GM12878 (cell line): ENCODE measurements at regions not wholly inside any gene's neighbourhood (a gene's known extent, or its start where the extent isn't known, plus 50 kb on each side); places are given as distances from the start of the nearest gene placed in this dataset.

Source experiments
- ATAC-seq: fragments of 200-7000 bp; cut with Tn5 transposase; 3 replicates; pipeline ENCODE4 v1.9.1; 2020; ENCODE audit warnings: mild to moderate bottlenecking, moderate library complexity
- BruUV-seq: library from RNA; stranded (reverse); fragments of 400-500 nt; replicated peaks from 2 replicates; lab custom pipeline; 2021; lab: Mats Ljungman, UMichigan
- CTCF ChIA-PET: fragments of 300-600 bp; sonication (Branson Sonifier 250); formaldehyde crosslinking; extraction: SDS; loops from one replicate; lab custom pipeline; 2021; ENCODE audit warnings: inconsistent platforms; lab: Yijun Ruan, JAX
- POLR2A ChIA-PET: fragments of 350-600 bp; formaldehyde crosslinking; extraction: SDS; loops from one replicate; lab custom pipeline; 2021; ENCODE audit warnings: inconsistent platforms; lab: Charles Lee
- RAD21 ChIA-PET: fragments of 300-600 bp; sonication (Branson Sonifier 250); formaldehyde crosslinking; loops from one replicate; lab custom pipeline; 2023; ENCODE audit warnings: antibody characterized with exemption; ENCODE audit not compliant: unreplicated experiment; lab: Charles Lee
- SMC1A ChIA-PET: fragments of 300-600 bp; sonication (Branson Sonifier 250); formaldehyde crosslinking; loops from one replicate; lab custom pipeline; 2023; ENCODE audit not compliant: unreplicated experiment, uncharacterized antibody; lab: Charles Lee
- DNase-seq: peaks from one replicate; pipeline ENCODE4 v3.0.0-alpha.2; 2011; ENCODE audit warnings: low read depth, low spot score
- FAIRE-seq: peaks from 3 replicates; lab custom pipeline; 2011; peaks lifted over from hg19 to GRCh38; lab: Jason Lieb, UNC
- H2AFZ ChIP-seq: 2 replicates; pipeline ENCODE4 v1.6.0; 2011; ENCODE audit warnings: low read depth, low read length, control low read depth; ENCODE audit not compliant: control insufficient read depth
- H3K27ac ChIP-seq: 2 replicates; pipeline ENCODE4 v1.5.1; 2011; ENCODE audit warnings: control low read depth; ENCODE audit not compliant: control insufficient read depth, insufficient read depth
- H3K27me3 ChIP-seq, 2 experiments: replicated peaks in 1 of 2; 2 replicates each; pipeline versions ENCODE4 v1.6.0 to v1.6.1; 2011; ENCODE audit warnings: low read length in 1 of 2; ENCODE audit not compliant: control insufficient read depth in 2 of 2, insufficient read depth in 2 of 2
- H3K36me3 ChIP-seq, 2 experiments: 2 replicates each; pipeline ENCODE4 v1.5.1; 2011; ENCODE audit warnings: low read length in 1 of 2; ENCODE audit not compliant: control insufficient read depth in 2 of 2, insufficient read depth in 2 of 2
- H3K4me1 ChIP-seq: 2 replicates; pipeline ENCODE4 v1.6.1; 2011; ENCODE audit warnings: mild to moderate bottlenecking, low read length, moderate library complexity, mixed read lengths; ENCODE audit not compliant: control insufficient read depth, insufficient read depth
- H3K4me2 ChIP-seq: 2 replicates; pipeline ENCODE4 v1.6.0; 2011; ENCODE audit warnings: control low read depth; ENCODE audit not compliant: control insufficient read depth, insufficient read depth
- H3K4me3 ChIP-seq: fragments of 200-600 bp; sonication (generic); 2 replicates; pipeline ENCODE4 v1.5.1; 2016
- H3K79me2 ChIP-seq: 2 replicates; pipeline ENCODE4 v1.6.0; 2011; ENCODE audit warnings: low read length; ENCODE audit not compliant: control insufficient read depth, insufficient read depth
- H3K9ac ChIP-seq: 2 replicates; pipeline ENCODE4 v1.8.0; 2011; ENCODE audit warnings: low read length, control low read depth, mixed read lengths; ENCODE audit not compliant: control insufficient read depth, insufficient read depth
- H3K9me3 ChIP-seq: replicated peaks from 3 replicates; pipeline ENCODE4 v1.5.1; 2011; ENCODE audit warnings: mild to moderate bottlenecking, low read length; ENCODE audit not compliant: control insufficient read depth, insufficient read depth
- H4K20me1 ChIP-seq: 2 replicates; pipeline ENCODE4 v1.6.0; 2011; ENCODE audit not compliant: control insufficient read depth, insufficient read depth
- BHLHE40 ChIP-seq, 2 experiments: fragments of 450-650 bp in 1 of 2; IDR thresholded peaks; 2 replicates each; pipeline ENCODE4 v1.6.1; 2011 to 2017; ENCODE audit warnings: low read depth in 2 of 2, borderline replicate concordance in 1 of 2, improper control_type of control experiment in 1 of 2, low read length in 1 of 2, mild to moderate bottlenecking in 1 of 2
- FOXM1 ChIP-seq: IDR thresholded peaks from 2 replicates; pipeline ENCODE4 v1.6.1; 2012; ENCODE audit warnings: low read depth, mild to moderate bottlenecking, inconsistent platforms, low read length, moderate library complexity
- POLR2AphosphoS2 ChIP-seq: IDR thresholded peaks from 2 replicates; pipeline ENCODE4 v1.6.1; 2011; ENCODE audit warnings: low read depth, mild to moderate bottlenecking, low read length, improper control_type of control experiment, moderate library complexity
- POLR2AphosphoS5 ChIP-seq: IDR thresholded peaks from 2 replicates; pipeline ENCODE4 v1.6.1; 2011; ENCODE audit warnings: mild to moderate bottlenecking, low read length, inconsistent platforms
- RELB ChIP-seq: fragments of 450-650 bp; IDR thresholded peaks from 2 replicates; pipeline ENCODE4 v1.6.1; 2017; ENCODE audit warnings: low read depth, mild to moderate bottlenecking, moderate library complexity
- SMAD1 ChIP-seq: fragments of 450-650 bp; IDR thresholded peaks from 2 replicates; pipeline ENCODE4 v1.6.1; 2018; ENCODE audit warnings: mild to moderate bottlenecking, low read depth; ENCODE audit not compliant: partially characterized antibody
- STAT3 ChIP-seq: IDR thresholded peaks from 2 replicates; pipeline ENCODE4 v1.6.1; 2011; ENCODE audit warnings: low read depth, low read length, improper control_type of control experiment
- YBX1 ChIP-seq: fragments of 450-650 bp; IDR thresholded peaks from 2 replicates; pipeline ENCODE4 v1.6.1; 2016; ENCODE audit warnings: antibody characterized with exemption
- ZNF217 ChIP-seq: fragments of 450-650 bp; IDR thresholded peaks from 2 replicates; pipeline ENCODE4 v1.6.1; 2017; ENCODE audit warnings: antibody characterized with exemption, mild to moderate bottlenecking
- ZNF24 ChIP-seq: fragments of 450-650 bp; IDR thresholded peaks from 2 replicates; pipeline ENCODE4 v1.6.1; 2017; ENCODE audit warnings: antibody characterized with exemption, mild to moderate bottlenecking
- ZNF384 ChIP-seq: IDR thresholded peaks from 2 replicates; pipeline ENCODE4 v1.6.1; 2012; ENCODE audit warnings: low read depth, mild to moderate bottlenecking, low read length, improper control_type of control experiment, borderline replicate concordance
- ZSCAN29 ChIP-seq: fragments of 450-650 bp; IDR thresholded peaks from 2 replicates; pipeline ENCODE4 v1.6.1; 2017; ENCODE audit warnings: mild to moderate bottlenecking, moderate library complexity
- WGBS: methylation state at CpG from one replicate; pipeline ENCODE4 v1.1.6; 2016; ENCODE audit warnings: low lambda C conversion rate; ENCODE audit not compliant: insufficient replicate concordance, insufficient coverage; ENCODE audit errors: missing lambda C conversion rate; 5-methylcytosine and 5-hydroxymethylcytosine counted together
- in situ Hi-C: fragments of 300-500 bp; cut with MboI; formaldehyde crosslinking; loops from 9 replicates; pipeline ENCODE4 v1.14.3; 2018; ENCODE audit warnings: mixed read lengths
- intact Hi-C: fragments of 100-400 bp; cut with micrococcal nuclease; formaldehyde crosslinking; loops from one replicate; pipeline ENCODE4 v1.14.2; 2022; ENCODE audit not compliant: unreplicated experiment

GRCh38 chr6:23478312-23478711 is 647.7 kb upstream of the NRSN1 start:
- Histone ChIP-seq H3K9ac (no peak overlapping the region), H3K4me3 (no peak overlapping the region), H3K27ac (no peak overlapping the region), H3K4me2 (no peak overlapping the region), H4K20me1 (no peaks in the 10 kb centered on the region), H3K79me2 (no peaks in the 10 kb centered on the region), H3K36me3 (no peaks in the 10 kb centered on the region), H3K4me1 (no peaks in the 10 kb centered on the region), H3K9me3 (no peaks in the 10 kb centered on the region), H2AFZ (no peak overlapping the region), H3K27me3 (no peaks in the 10 kb centered on the region)
- FAIRE-seq (no peak), ATAC-seq (no peak), DNase-seq (no peak)
- ChIA-PET RAD21 (no interaction called here), CTCF (no interaction called here), POLR2A (no interaction called here), SMC1A (no interaction called here)
- in situ Hi-C loops (no loop called here), intact Hi-C loops (no loop called here)
- BruUV-seq: no TSS peak
- TF ChIP-seq FOXM1: no peak
- no peak for TF ChIP-seq STAT3
- TF ChIP-seq BHLHE40 (IDR thresholded peaks at IDR 0.05; ENCODE audit: borderline replicate concordance in 1 of 2, low read depth in 2 of 2, low read length in 1 of 2): no peak
- TF ChIP-seq POLR2AphosphoS2: no peak
- TF ChIP-seq POLR2AphosphoS5: no peak
- TF ChIP-seq ZNF384: no peak
- no peak for TF ChIP-seq YBX1
- TF ChIP-seq ZNF24: no peak
- TF ChIP-seq SMAD1: no peak
- no peak for TF ChIP-seq ZSCAN29
- TF ChIP-seq RELB: no peak
- TF ChIP-seq ZNF217: no peak
- 22% methylated on average over 2 of the region's 2 CpGs for WGBS
